RWPE1 (cell line): ENCODE measurements at regions not wholly inside any gene's neighbourhood (a gene's known extent, or its start where the extent isn't known, plus 50 kb on each side); places are given as distances from the start of the nearest gene placed in this dataset.

ENCODE experiments used
- CTCF ChIA-PET: fragments of 350-600 bp; sonication (Branson Sonifier 250); formaldehyde crosslinking; extraction: SDS; loops from one replicate; lab custom pipeline; 2021; lab: Yijun Ruan, JAX
- POLR2A ChIA-PET: fragments of 400-600 bp; formaldehyde crosslinking; extraction: SDS; loops from one replicate; lab custom pipeline; 2020; ENCODE audit warnings: antibody characterized with exemption; ENCODE audit not compliant: low non-redundant PET; lab: Yijun Ruan, JAX
- DNase-seq: peaks from one replicate; pipeline ENCODE4 v3.0.0; 2012; ENCODE audit warnings: low spot score
- H3K27ac ChIP-seq: fragments of 450-650 bp; 2 replicates; pipeline ENCODE4 v1.5.1; 2017
- CTCF ChIP-seq: fragments of 450-650 bp; conservative IDR thresholded peaks from 2 replicates; pipeline ENCODE4 v1.5.1; 2017; ENCODE audit warnings: low read depth, mild to moderate bottlenecking

GRCh38 chr16:74200921-74201320 is 95.7 kb upstream of the PSMD7 start:
- CTCF ChIA-PET: no interaction called here
- POLR2A ChIA-PET: no interaction called here
- no peak overlapping the region for H3K27ac ChIP-seq
- TF ChIP-seq CTCF: no peak
- no peak for DNase-seq

GRCh38 chr16:74199842-74200124 is 96.8 kb upstream of the PSMD7 start:
- ChIA-PET POLR2A (no interaction called here), CTCF (no interaction called here)
- no peak for DNase-seq
- H3K27ac ChIP-seq: no peak overlapping the region
- TF ChIP-seq CTCF: no peak

- TF ChIP-seq CTCF: no peak
- no peak for DNase-seq
- ChIA-PET CTCF (no interaction called here), POLR2A (no interaction called here)
- no peak overlapping the region for H3K27ac ChIP-seq
These were observed 97.4 kb upstream of the PSMD7 start for GRCh38 chr16:74199066-74199841.

- DNase-seq: no peak
- TF ChIP-seq CTCF: no peak
- no peak overlapping the region for H3K27ac ChIP-seq
- POLR2A ChIA-PET: no interaction called here
- CTCF ChIA-PET: interaction anchor here (0.5 kb wide), 1 partner anchor 99 kb away, joined by 3 read pairs; no protein-coding TSS in a partner anchor
These were observed 104.3 kb upstream of the PSMD7 start for GRCh38 chr16:74192281-74192797.

- H3K27ac ChIP-seq: no peak overlapping the region
- CTCF ChIA-PET: no interaction called here
- DNase-seq: no peak
- POLR2A ChIA-PET: no interaction called here
- no peak for TF ChIP-seq CTCF
These were observed 106.3 kb upstream of the PSMD7 start for GRCh38 chr16:74190292-74190691.

GRCh38 chr16:74188856-74189255 is 107.8 kb upstream of the PSMD7 start:
- CTCF ChIA-PET: no interaction called here
- POLR2A ChIA-PET: no interaction called here

More at GRCh38 chr16:74188856-74189255, 107.8 kb upstream of the PSMD7 start:
- no peak overlapping the region for H3K27ac ChIP-seq
- TF ChIP-seq CTCF: no peak
- no peak for DNase-seq
